ENCODE measurements at regions not wholly inside any gene's neighbourhood (a gene's known extent, or its start where the extent isn't known, plus 50 kb on each side); places are given as distances from the start of the nearest gene placed in this dataset.

DNA sequence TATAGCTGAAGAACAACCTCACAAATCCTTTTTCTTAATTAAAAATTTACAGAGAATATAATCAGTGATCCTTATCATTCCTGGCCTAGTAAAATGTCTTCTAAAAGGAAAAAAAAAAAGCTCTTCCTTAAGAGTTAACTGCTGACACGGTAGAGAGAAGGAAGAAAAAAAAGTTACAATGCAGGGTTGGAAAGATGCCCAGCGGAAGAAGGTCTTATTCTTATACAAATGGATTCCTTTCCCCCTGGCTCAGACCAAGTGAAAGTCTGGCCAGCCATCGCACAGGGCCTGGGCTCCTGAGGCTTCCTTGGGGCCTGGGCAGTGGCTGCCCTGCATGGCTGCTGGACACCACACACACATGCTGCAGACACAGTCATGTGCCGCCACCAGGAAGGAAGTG is 688.6 kb downstream of the TENT5A start:
- TF ChIP-seq CTCF (IDR thresholded peaks at IDR 0.05; ENCODE audit: low read depth, low read length) (no peak), EZH2phosphoT487 (IDR thresholded peaks at IDR 0.05; ENCODE audit: low read depth) (no peak)
